ENCODE measurements at regions not wholly inside any gene's neighbourhood (a gene's known extent, or its start where the extent isn't known, plus 50 kb on each side); places are given as distances from the start of the nearest gene placed in this dataset.

DNA sequence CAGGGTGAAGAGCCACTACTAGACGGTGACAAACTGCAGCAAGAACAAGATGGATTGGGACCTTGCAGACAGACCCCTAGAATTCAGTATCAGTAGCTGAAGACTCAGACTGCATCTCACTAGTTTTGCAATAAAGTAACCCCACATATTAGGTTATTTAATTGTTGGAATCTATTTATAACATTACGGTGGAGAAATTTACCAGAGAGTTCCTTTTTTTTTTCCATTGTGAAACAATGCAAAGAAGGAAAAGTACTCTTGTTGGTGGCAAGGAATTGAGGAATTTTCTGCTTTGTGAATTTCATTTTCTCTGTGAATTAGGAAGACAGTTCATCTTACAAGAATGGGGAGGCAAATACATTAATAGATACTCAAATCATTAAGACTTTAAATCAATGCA is 185.7 kb upstream of the PPFIA2 start:
- TF ChIP-seq, protein P1, sequence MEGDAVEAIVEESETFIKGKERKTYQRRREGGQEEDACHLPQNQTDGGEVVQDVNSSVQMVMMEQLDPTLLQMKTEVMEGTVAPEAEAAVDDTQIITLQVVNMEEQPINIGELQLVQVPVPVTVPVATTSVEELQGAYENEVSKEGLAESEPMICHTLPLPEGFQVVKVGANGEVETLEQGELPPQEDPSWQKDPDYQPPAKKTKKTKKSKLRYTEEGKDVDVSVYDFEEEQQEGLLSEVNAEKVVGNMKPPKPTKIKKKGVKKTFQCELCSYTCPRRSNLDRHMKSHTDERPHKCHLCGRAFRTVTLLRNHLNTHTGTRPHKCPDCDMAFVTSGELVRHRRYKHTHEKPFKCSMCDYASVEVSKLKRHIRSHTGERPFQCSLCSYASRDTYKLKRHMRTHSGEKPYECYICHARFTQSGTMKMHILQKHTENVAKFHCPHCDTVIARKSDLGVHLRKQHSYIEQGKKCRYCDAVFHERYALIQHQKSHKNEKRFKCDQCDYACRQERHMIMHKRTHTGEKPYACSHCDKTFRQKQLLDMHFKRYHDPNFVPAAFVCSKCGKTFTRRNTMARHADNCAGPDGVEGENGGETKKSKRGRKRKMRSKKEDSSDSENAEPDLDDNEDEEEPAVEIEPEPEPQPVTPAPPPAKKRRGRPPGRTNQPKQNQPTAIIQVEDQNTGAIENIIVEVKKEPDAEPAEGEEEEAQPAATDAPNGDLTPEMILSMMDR (IDR thresholded peaks at IDR 0.05): no peak
- TF ChIP-seq POLR2A (IDR thresholded peaks at IDR 0.05): no peak

All from esophagus squamous epithelium (tissue), 4 donors.